ENCODE measurements at regions not wholly inside any gene's neighbourhood (a gene's known extent, or its start where the extent isn't known, plus 50 kb on each side); places are given as distances from the start of the nearest gene placed in this dataset.

DNA sequence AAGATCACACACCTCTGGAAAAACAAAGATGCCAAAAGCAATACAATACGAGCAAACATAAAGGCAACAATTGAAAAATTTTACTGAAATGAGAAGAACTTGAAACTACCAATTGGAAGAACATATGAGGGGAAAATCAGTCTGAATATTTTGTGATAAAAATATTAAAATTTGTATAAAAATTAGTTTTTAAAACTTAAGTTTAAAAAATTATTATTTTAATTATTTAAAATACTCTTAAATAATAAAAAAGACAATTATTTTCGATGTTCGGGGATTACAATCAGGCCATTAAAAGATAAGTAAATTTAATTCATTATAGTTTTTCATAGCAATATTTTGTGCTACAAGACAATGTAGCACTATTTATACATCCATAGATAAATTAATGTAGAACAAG is 1239.3 kb downstream of the AMY1C start:
- no peak for DNase-seq
- Mint-ChIP-seq H3K27ac (no peak overlapping the region), H3K4me3 (no peak overlapping the region), H3K36me3 (no peaks in the 10 kb centered on the region), H3K9me3 (peaks cover 0 to 5% (median 2%) of the 10 kb centered on the region in 7 donors), H3K27me3 (ENCODE audit: low read depth in 3 of 3) (no peaks in the 10 kb centered on the region), H3K4me1 (no peaks in the 10 kb centered on the region)
- Histone ChIP-seq H3K4me3 (replicated peaks in 1 of 3; ENCODE audit: low read depth in 2 of 3, low read length in 3 of 3) (no peak overlapping the region), H3K36me3 (replicated peaks in 1 of 2; ENCODE audit: control insufficient read depth in 1 of 2, insufficient read depth in 2 of 2, low read length in 2 of 2) (no peaks in the 10 kb centered on the region), H3K9me3 (replicated peaks in 1 of 2; ENCODE audit: control insufficient read depth in 1 of 2, insufficient read depth in 1 of 2, low read length in 2 of 2) (peaks cover 0 to 4% of the 10 kb centered on the region in 2 donors), H3K79me2 (ENCODE audit: insufficient read depth, low read length) (no peaks in the 10 kb centered on the region), H3K27ac (ENCODE audit: low read depth in 1 of 2, low read length in 2 of 2) (no peak overlapping the region), H2AFZ (ENCODE audit: insufficient read depth, low read depth, low read length, poor library complexity, severe bottlenecking) (no peak overlapping the region), H3K4me2 (replicated peaks; ENCODE audit: extremely low read depth, low read length, poor library complexity, severe bottlenecking) (no peak overlapping the region), H3K27me3 (ENCODE audit: control insufficient read depth in 2 of 2, insufficient read depth in 2 of 2, low read length in 2 of 2) (no peaks in the 10 kb centered on the region), H3K4me1 (ENCODE audit: control insufficient read depth in 1 of 2, insufficient read depth in 2 of 2, low read length in 2 of 2) (no peaks in the 10 kb centered on the region), H4K20me1 (ENCODE audit: insufficient read depth, low read length) (no peaks in the 10 kb centered on the region), H3K9ac (ENCODE audit: insufficient read depth, low read length, poor library complexity, severe bottlenecking) (no peak overlapping the region)
- WGBS (ENCODE audit: insufficient coverage): no CpG with 5 or more reads among the region's 3 CpGs
- TF ChIP-seq CTCF (IDR thresholded peaks at IDR 0.05): no peak
- intact Hi-C loops (cut with micrococcal nuclease): no loop called here

- no peaks in the 10 kb centered on the region for H3K27me3 Mint-ChIP-seq (ENCODE audit: low read depth in 3 of 3)
- Histone ChIP-seq H3K36me3 (replicated peaks in 1 of 2; ENCODE audit: control insufficient read depth in 1 of 2, insufficient read depth in 2 of 2, low read length in 2 of 2) (no peaks in the 10 kb centered on the region), H3K4me1 (ENCODE audit: control insufficient read depth in 1 of 2, insufficient read depth in 2 of 2, low read length in 2 of 2) (no peaks in the 10 kb centered on the region), H3K79me2 (ENCODE audit: insufficient read depth, low read length) (no peaks in the 10 kb centered on the region), H3K27me3 (ENCODE audit: control insufficient read depth in 2 of 2, insufficient read depth in 2 of 2, low read length in 2 of 2) (no peaks in the 10 kb centered on the region), H3K4me3 (replicated peaks in 1 of 3; ENCODE audit: low read depth in 2 of 3, low read length in 3 of 3) (no peak overlapping the region), H3K27ac (ENCODE audit: low read depth in 1 of 2, low read length in 2 of 2) (no peak overlapping the region), H2AFZ (ENCODE audit: insufficient read depth, low read depth, low read length, poor library complexity, severe bottlenecking) (no peak overlapping the region), H3K9ac (ENCODE audit: insufficient read depth, low read length, poor library complexity, severe bottlenecking) (no peak overlapping the region), H3K4me2 (replicated peaks; ENCODE audit: extremely low read depth, low read length, poor library complexity, severe bottlenecking) (no peak overlapping the region), H4K20me1 (ENCODE audit: insufficient read depth, low read length) (no peaks in the 10 kb centered on the region), H3K9me3 (replicated peaks in 1 of 2; ENCODE audit: control insufficient read depth in 1 of 2, insufficient read depth in 1 of 2, low read length in 2 of 2) (peaks cover 0 to 4% of the 10 kb centered on the region in 2 donors)
- H3K9me3 Mint-ChIP-seq: peaks cover 0 to 2% (median 0%) of the 10 kb centered on the region in 7 donors
- WGBS (ENCODE audit: insufficient coverage): 83% methylated on average over 1 of the region's 3 CpGs
- no peaks in the 10 kb centered on the region for H3K4me1 Mint-ChIP-seq
- H3K4me3 Mint-ChIP-seq: no peak overlapping the region
- no peaks in the 10 kb centered on the region for H3K36me3 Mint-ChIP-seq
- no peak for DNase-seq
- H3K27ac Mint-ChIP-seq: no peak overlapping the region
- no peak for TF ChIP-seq CTCF (IDR thresholded peaks at IDR 0.05)
- intact Hi-C loops (cut with micrococcal nuclease): no loop called here
These were observed 1242.0 kb downstream of the AMY1C start for GRCh38 chr1:104991702-104992101.
